Central memory CD8-positive, alpha-beta T cell (primary cell): ENCODE measurements at regions not wholly inside any gene's neighbourhood (a gene's known extent, or its start where the extent isn't known, plus 50 kb on each side); places are given as distances from the start of the nearest gene placed in this dataset.

ENCODE experiments used
- ATAC-seq: fragments of 150-1000 bp; cut with Tn5 transposase; replicated peaks from 2 replicates; pipeline ENCODE4 v1.10.0; 2022; ENCODE audit warnings: mild to moderate bottlenecking, moderate FRiP score, moderate number of reproducible peaks; ENCODE audit not compliant: poor library complexity, severe bottlenecking; ENCODE audit errors: extremely low read depth
- DNase-seq, 2 donors: peaks; one replicate each; pipeline ENCODE4 v3.0.0; 2021; ENCODE audit warnings: low spot score in 2 of 2
- H3K27ac Mint-ChIP-seq: one replicate; pipeline ENCODE4 v1.8.0; 2022; ENCODE audit warnings: low read depth, mild to moderate bottlenecking, moderate library complexity, mixed read lengths
- H3K27me3 Mint-ChIP-seq: one replicate; pipeline ENCODE4 v1.8.0; 2022; ENCODE audit warnings: mixed read lengths
- H3K36me3 Mint-ChIP-seq: one replicate; pipeline ENCODE4 v1.8.0; 2022; ENCODE audit warnings: mild to moderate bottlenecking, moderate library complexity, mixed read lengths; ENCODE audit not compliant: insufficient read depth
- H3K4me1 Mint-ChIP-seq: one replicate; pipeline ENCODE4 v1.8.0; 2022; ENCODE audit warnings: mixed read lengths
- H3K4me3 Mint-ChIP-seq: one replicate; pipeline ENCODE4 v1.8.0; 2022; ENCODE audit warnings: mild to moderate bottlenecking, moderate library complexity, mixed read lengths
- H3K9me3 Mint-ChIP-seq: one replicate; pipeline ENCODE4 v1.8.0; 2022; ENCODE audit warnings: mixed read lengths

GRCh38 chr5:124262470-124262869 is 484.0 kb downstream of the ZNF608 start:
- Mint-ChIP-seq H3K4me1 (no peaks in the 10 kb centered on the region), H3K4me3 (no peak overlapping the region), H3K27ac (no peak overlapping the region), H3K9me3 (peaks cover 21% of the 10 kb centered on the region), H3K36me3 (no peaks in the 10 kb centered on the region), H3K27me3 (no peaks in the 10 kb centered on the region)
- DNase-seq, result no peak
- ATAC-seq, result no peak

DNA sequence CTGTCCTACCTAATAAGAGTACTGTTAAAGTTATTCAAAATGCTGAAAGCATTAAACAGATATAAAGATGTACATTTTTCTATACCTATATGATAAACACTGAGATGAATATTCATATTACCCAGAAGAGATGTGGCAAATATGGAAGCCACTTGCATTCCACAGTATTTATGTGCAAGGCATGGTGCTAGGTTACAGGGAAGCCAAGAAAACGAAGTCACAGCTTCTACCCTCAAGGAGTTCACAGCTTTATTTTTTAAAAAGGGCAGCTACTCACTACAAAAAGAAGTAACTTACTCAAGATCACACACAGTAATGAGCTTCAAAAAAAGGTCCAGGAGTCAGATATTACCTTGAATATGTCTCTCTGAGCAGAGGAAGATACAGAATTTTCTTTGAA is 484.6 kb downstream of the ZNF608 start:
- peaks cover 23% of the 10 kb centered on the region for H3K9me3 Mint-ChIP-seq
- H3K36me3 Mint-ChIP-seq, result no peaks in the 10 kb centered on the region
- no peak for DNase-seq
- H3K27me3 Mint-ChIP-seq, result no peaks in the 10 kb centered on the region
- H3K4me1 Mint-ChIP-seq, result no peaks in the 10 kb centered on the region
- no peak for ATAC-seq
- H3K4me3 Mint-ChIP-seq, result no peak overlapping the region
- H3K27ac Mint-ChIP-seq, result no peak overlapping the region

- Mint-ChIP-seq H3K9me3 (peaks cover 31% of the 10 kb centered on the region), H3K27ac (no peak overlapping the region), H3K4me3 (no peak overlapping the region), H3K36me3 (no peaks in the 10 kb centered on the region), H3K27me3 (no peaks in the 10 kb centered on the region), H3K4me1 (no peaks in the 10 kb centered on the region)
- no peak for ATAC-seq
- DNase-seq, result no peak
Measured at GRCh38 chr5:124260921-124261515, 485.4 kb downstream of the ZNF608 start.

- H3K27me3 Mint-ChIP-seq, result no peaks in the 10 kb centered on the region
- DNase-seq (no peak), ATAC-seq (no peak)
- no peaks in the 10 kb centered on the region for H3K36me3 Mint-ChIP-seq
- H3K4me3 Mint-ChIP-seq, result no peak overlapping the region
- no peak overlapping the region for H3K27ac Mint-ChIP-seq
- H3K4me1 Mint-ChIP-seq, result no peaks in the 10 kb centered on the region
- peaks cover 43% of the 10 kb centered on the region for H3K9me3 Mint-ChIP-seq
Measured at GRCh38 chr5:124259017-124259416, 487.4 kb downstream of the ZNF608 start.

DNA sequence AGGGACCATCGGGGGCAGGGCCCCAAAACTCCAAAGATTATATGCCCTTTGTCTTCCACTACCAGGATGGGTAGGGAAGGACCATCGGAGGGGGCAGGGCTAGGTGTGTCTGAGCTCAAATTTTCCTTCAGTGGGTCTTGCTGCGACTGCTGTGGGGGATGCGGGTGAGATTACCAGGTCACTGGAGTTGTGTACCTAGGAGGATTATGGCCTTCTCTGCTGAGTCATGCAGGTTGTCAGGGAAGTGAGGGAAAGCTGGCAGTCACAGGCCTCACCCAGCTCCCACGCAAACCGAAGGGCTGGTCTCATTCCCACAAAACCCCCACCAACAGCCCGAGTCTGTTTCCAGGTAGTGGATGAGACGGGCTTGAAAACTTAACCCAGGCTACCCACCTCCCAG is 489.4 kb downstream of the ZNF608 start:
- no peak for DNase-seq
- Mint-ChIP-seq H3K27me3 (no peaks in the 10 kb centered on the region), H3K9me3 (peaks cover 43% of the 10 kb centered on the region), H3K4me3 (no peak overlapping the region), H3K27ac (no peak overlapping the region), H3K36me3 (no peaks in the 10 kb centered on the region), H3K4me1 (no peaks in the 10 kb centered on the region)
- no peak for ATAC-seq

GRCh38 chr5:124253203-124253810 is 493.1 kb downstream of the ZNF608 start:
- no peaks in the 10 kb centered on the region for H3K27me3 Mint-ChIP-seq
- H3K4me1 Mint-ChIP-seq, result no peaks in the 10 kb centered on the region
- peaks cover 26% of the 10 kb centered on the region for H3K9me3 Mint-ChIP-seq
- no peak overlapping the region for H3K4me3 Mint-ChIP-seq
- ATAC-seq (no peak), DNase-seq (no peak)
- no peaks in the 10 kb centered on the region for H3K36me3 Mint-ChIP-seq
- H3K27ac Mint-ChIP-seq, result no peak overlapping the region

DNA sequence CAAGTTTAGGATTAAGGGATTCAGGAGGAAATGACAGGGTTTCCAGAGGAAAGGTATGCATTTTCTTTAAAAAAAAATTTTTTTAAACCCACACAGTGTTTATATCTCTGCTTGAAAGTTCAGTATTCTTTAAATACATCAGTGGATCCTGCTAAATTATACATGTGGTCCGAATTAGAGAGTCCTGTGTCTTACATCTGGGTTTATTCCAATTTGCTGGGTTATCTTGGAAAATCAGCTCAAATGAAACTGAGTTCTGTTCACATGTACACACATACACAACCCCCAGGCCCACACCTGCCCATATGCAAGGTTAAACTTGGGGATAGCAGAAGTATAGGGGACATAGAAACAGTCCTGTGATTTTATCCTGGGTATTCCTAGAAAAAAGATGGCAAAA is 493.7 kb downstream of the ZNF608 start:
- Mint-ChIP-seq H3K27ac (no peak overlapping the region), H3K4me1 (no peaks in the 10 kb centered on the region)

GRCh38 chr5:124252191-124252638 is 494.2 kb downstream of the ZNF608 start:
- Mint-ChIP-seq H3K27ac (no peak overlapping the region), H3K4me1 (no peaks in the 10 kb centered on the region), H3K27me3 (no peaks in the 10 kb centered on the region), H3K9me3 (peaks cover 21% of the 10 kb centered on the region), H3K36me3 (no peaks in the 10 kb centered on the region), H3K4me3 (no peak overlapping the region)
- ATAC-seq, result no peak
- no peak for DNase-seq

More for the DNA sequence above, 493.7 kb downstream of the ZNF608 start:
- ATAC-seq (no peak), DNase-seq (no peak)
- H3K36me3 Mint-ChIP-seq, result no peaks in the 10 kb centered on the region
- no peak overlapping the region for H3K4me3 Mint-ChIP-seq
- no peaks in the 10 kb centered on the region for H3K27me3 Mint-ChIP-seq
- H3K9me3 Mint-ChIP-seq, result peaks cover 21% of the 10 kb centered on the region

DNA sequence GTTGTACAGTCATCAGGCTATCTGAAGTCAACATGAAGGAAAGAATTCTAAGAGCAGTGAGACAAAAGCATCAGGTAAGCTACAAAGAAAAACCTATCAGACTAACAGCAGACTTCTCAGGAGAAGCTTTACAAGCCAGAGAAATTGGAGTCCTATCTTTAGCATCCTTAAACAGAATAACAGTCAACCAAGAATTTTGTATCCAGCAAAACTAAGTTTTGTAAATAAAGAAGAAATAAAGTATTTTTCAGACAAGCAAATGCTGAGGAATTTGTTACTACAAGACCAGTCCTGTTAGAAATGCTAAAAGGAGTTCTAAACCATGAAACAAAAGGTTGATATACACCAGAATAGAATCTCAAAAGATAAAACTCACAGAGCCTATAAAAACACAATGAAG is 501.2 kb downstream of the ZNF608 start:
- no peak for ATAC-seq
- no peaks in the 10 kb centered on the region for H3K4me1 Mint-ChIP-seq
- peaks cover 1% of the 10 kb centered on the region for H3K36me3 Mint-ChIP-seq

DNA sequence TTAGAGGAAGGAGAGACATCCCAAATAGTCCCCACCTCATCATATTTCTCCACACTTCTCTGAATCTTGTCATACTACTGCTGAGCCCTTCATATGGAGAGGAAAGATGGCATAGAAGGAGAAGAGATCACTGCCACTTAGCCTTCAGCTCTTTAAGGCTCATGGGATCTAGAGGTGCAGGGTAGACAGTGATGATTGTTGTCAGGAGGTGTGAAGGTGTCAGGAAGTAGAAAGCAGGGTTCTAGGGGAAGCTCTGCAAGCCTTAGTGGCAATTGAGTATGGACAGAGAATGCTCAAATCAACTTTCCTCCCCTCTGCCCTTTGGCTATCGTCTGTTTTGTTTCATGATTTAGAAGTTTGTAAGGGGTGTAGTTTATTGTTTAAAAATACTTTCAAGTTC is 505.7 kb downstream of the ZNF608 start:
- no peaks in the 10 kb centered on the region for H3K4me1 Mint-ChIP-seq
- H3K36me3 Mint-ChIP-seq, result peaks cover 2% of the 10 kb centered on the region
- no peak for DNase-seq
- H3K27me3 Mint-ChIP-seq, result no peaks in the 10 kb centered on the region
- peaks cover 23% of the 10 kb centered on the region for H3K9me3 Mint-ChIP-seq
- H3K27ac Mint-ChIP-seq, result no peak overlapping the region
- ATAC-seq, result no peak
- no peak overlapping the region for H3K4me3 Mint-ChIP-seq

More for the DNA sequence above, 501.2 kb downstream of the ZNF608 start:
- Mint-ChIP-seq H3K4me3 (no peak overlapping the region), H3K9me3 (peaks cover 30% of the 10 kb centered on the region), H3K27ac (no peak overlapping the region), H3K27me3 (no peaks in the 10 kb centered on the region)
- DNase-seq, result no peak

GRCh38 chr5:124239572-124239971 is 506.9 kb downstream of the ZNF608 start:
- Mint-ChIP-seq H3K4me1 (no peaks in the 10 kb centered on the region), H3K27ac (no peak overlapping the region), H3K4me3 (no peak overlapping the region), H3K27me3 (no peaks in the 10 kb centered on the region), H3K9me3 (peaks cover 12% of the 10 kb centered on the region), H3K36me3 (peaks cover 2% of the 10 kb centered on the region)
- ATAC-seq (no peak), DNase-seq (no peak)

DNA sequence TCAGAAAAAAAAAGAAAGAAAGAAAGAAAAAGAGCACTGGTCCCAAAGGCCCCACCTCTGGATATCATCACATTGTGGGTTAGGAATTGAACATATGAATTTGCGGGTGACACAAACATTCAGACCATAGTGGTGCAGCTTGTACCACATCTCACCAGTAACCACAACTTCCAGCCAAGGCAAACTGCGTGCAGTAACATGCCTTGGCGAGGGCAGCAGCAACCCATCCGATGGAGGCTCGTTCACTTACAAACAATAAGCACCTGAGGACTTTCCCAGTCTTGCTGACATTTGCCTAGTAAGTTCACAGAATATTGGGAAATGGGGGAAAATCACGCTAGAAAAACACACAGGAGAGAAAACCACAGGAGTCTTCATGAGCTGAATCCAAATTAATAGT is 508.1 kb downstream of the ZNF608 start:
- no peak overlapping the region for H3K4me3 Mint-ChIP-seq
- H3K27me3 Mint-ChIP-seq, result no peaks in the 10 kb centered on the region
- peaks cover 9% of the 10 kb centered on the region for H3K9me3 Mint-ChIP-seq
- no peak overlapping the region for H3K27ac Mint-ChIP-seq
- no peak for DNase-seq
- peaks cover 2% of the 10 kb centered on the region for H3K36me3 Mint-ChIP-seq
- no peak for ATAC-seq
- H3K4me1 Mint-ChIP-seq, result no peaks in the 10 kb centered on the region

GRCh38 chr5:124237206-124237695 is 509.2 kb downstream of the ZNF608 start:
- ATAC-seq (no peak), DNase-seq (no peak)
- H3K9me3 Mint-ChIP-seq, result peaks cover 6% of the 10 kb centered on the region
- H3K36me3 Mint-ChIP-seq, result peaks cover 2% of the 10 kb centered on the region
- H3K4me3 Mint-ChIP-seq, result no peak overlapping the region
- no peaks in the 10 kb centered on the region for H3K27me3 Mint-ChIP-seq
- no peaks in the 10 kb centered on the region for H3K4me1 Mint-ChIP-seq
- no peak overlapping the region for H3K27ac Mint-ChIP-seq
